ENCODE measurements at regions not wholly inside any gene's neighbourhood (a gene's known extent, or its start where the extent isn't known, plus 50 kb on each side); places are given as distances from the start of the nearest gene placed in this dataset.

GRCh38 chr7:113452245-113452644, 333.9 kb upstream of the SMIM30 start:
- TF ChIP-seq ISL1 (CRISPR knock-in tag; IDR thresholded peaks at IDR 0.05) (no peak), ZNF70 (CRISPR knock-in tag; IDR thresholded peaks at IDR 0.05) (no peak), ZNF565 (CRISPR knock-in tag; conservative IDR thresholded peaks at IDR 0.05; ENCODE audit: low read depth) (no peak), TOX (CRISPR knock-in tag; IDR thresholded peaks at IDR 0.05; ENCODE audit: borderline replicate concordance) (no peak), PPARA (CRISPR knock-in tag; IDR thresholded peaks at IDR 0.05; ENCODE audit: borderline replicate concordance) (no peak), ZNF8 (CRISPR knock-in tag; IDR thresholded peaks at IDR 0.05) (no peak)
- TF ChIP-seq, protein P1, sequence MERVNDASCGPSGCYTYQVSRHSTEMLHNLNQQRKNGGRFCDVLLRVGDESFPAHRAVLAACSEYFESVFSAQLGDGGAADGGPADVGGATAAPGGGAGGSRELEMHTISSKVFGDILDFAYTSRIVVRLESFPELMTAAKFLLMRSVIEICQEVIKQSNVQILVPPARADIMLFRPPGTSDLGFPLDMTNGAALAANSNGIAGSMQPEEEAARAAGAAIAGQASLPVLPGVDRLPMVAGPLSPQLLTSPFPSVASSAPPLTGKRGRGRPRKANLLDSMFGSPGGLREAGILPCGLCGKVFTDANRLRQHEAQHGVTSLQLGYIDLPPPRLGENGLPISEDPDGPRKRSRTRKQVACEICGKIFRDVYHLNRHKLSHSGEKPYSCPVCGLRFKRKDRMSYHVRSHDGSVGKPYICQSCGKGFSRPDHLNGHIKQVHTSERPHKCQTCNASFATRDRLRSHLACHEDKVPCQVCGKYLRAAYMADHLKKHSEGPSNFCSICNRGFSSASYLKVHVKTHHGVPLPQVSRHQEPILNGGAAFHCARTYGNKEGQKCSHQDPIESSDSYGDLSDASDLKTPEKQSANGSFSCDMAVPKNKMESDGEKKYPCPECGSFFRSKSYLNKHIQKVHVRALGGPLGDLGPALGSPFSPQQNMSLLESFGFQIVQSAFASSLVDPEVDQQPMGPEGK (CRISPR knock-in tag; IDR thresholded peaks at IDR 0.05; ENCODE audit: borderline replicate concordance) = no peak
